HCT116 (cell line): ENCODE measurements at regions not wholly inside any gene's neighbourhood (a gene's known extent, or its start where the extent isn't known, plus 50 kb on each side); places are given as distances from the start of the nearest gene placed in this dataset.

Source experiments
- CTCF ChIP-seq, 3 experiments: fragments of 200-600 bp in 1 of 3; sonication (generic) in 1 of 3; IDR thresholded peaks in 2 of 3; conservative IDR thresholded peaks in 1 of 3; 2 replicates each; pipeline ENCODE4 v1.5.1; 2012 to 2017; ENCODE audit warnings: low read depth in 2 of 3, low read length in 2 of 3, antibody characterized with exemption in 1 of 3, borderline replicate concordance in 1 of 3, control low read depth in 1 of 3, mild to moderate bottlenecking in 1 of 3, mixed read lengths in 1 of 3, mixed run types in 1 of 3, moderate library complexity in 1 of 3; ENCODE audit not compliant: insufficient read depth in 1 of 3
- EZH2 ChIP-seq: fragments of 200-600 bp; sonication (generic); IDR thresholded peaks from 2 replicates; pipeline ENCODE4 v1.6.1; 2017; ENCODE audit warnings: antibody characterized with exemption, mixed run types
- FOSL1 ChIP-seq: IDR thresholded peaks from 2 replicates; pipeline ENCODE4 v1.6.1; 2012; ENCODE audit warnings: low read depth
- POLR2A ChIP-seq: IDR thresholded peaks from 2 replicates; pipeline ENCODE4 v1.7.0; 2011; ENCODE audit warnings: borderline replicate concordance; ENCODE audit not compliant: insufficient read depth, insufficient read length; ENCODE audit errors: extremely low read depth
- POLR2AphosphoS5 ChIP-seq: IDR thresholded peaks from 2 replicates; pipeline ENCODE4 v1.6.1; 2011; ENCODE audit warnings: mild to moderate bottlenecking, low read depth, low read length, moderate library complexity
- RAD21 ChIP-seq: IDR thresholded peaks from 2 replicates; pipeline ENCODE4 v1.6.1; 2012; ENCODE audit warnings: low read depth, mild to moderate bottlenecking
- REST ChIP-seq: IDR thresholded peaks from 2 replicates; pipeline ENCODE4 v1.6.1; 2012; ENCODE audit warnings: low read depth
- ZFX ChIP-seq: fragments of 450-650 bp; IDR thresholded peaks from 2 replicates; pipeline ENCODE4 v1.6.1; 2017

- no peak for TF ChIP-seq POLR2A
- no peak for TF ChIP-seq CTCF (IDR thresholded peaks at IDR 0.05 in 2 of 3, conservative IDR thresholded peaks at IDR 0.05 in 1 of 3; ENCODE audit: borderline replicate concordance in 1 of 3, insufficient read depth in 1 of 3, low read depth in 2 of 3, low read length in 2 of 3)
- no peak for TF ChIP-seq EZH2
- no peak for TF ChIP-seq RAD21
- TF ChIP-seq POLR2AphosphoS5, result no peak
- no peak for TF ChIP-seq FOSL1
- TF ChIP-seq REST, result no peak
- TF ChIP-seq ZFX, result no peak
These were observed 336.2 kb downstream of the SLC7A11 start for GRCh38 chr4:137905930-137906329.
